HEK293 (cell line): ENCODE measurements at regions not wholly inside any gene's neighbourhood (a gene's known extent, or its start where the extent isn't known, plus 50 kb on each side); places are given as distances from the start of the nearest gene placed in this dataset.

ENCODE experiments used
- CTCF ChIP-seq: fragments of 450-650 bp; formaldehyde crosslinking; IDR thresholded peaks from 2 replicates; pipeline ENCODE4 v1.5.1; 2016; ENCODE audit warnings: missing biosample characterization, missing genetic modification characterization
- GFI1B ChIP-seq: fragments of 450-650 bp; formaldehyde crosslinking; IDR thresholded peaks from 2 replicates; pipeline ENCODE4 v1.5.1; 2016; ENCODE audit warnings: missing biosample characterization, missing genetic modification characterization
- TCF7L2 ChIP-seq: IDR thresholded peaks from 2 replicates; pipeline ENCODE4 v1.6.1; 2011; ENCODE audit warnings: low read depth, mild to moderate bottlenecking, inconsistent platforms, low read length, moderate library complexity, borderline replicate concordance
- ZBTB10 ChIP-seq: fragments of 450-650 bp; formaldehyde crosslinking; IDR thresholded peaks from 2 replicates; pipeline ENCODE4 v1.5.1; 2016; ENCODE audit warnings: missing biosample characterization, missing genetic modification characterization
- ZNF10 ChIP-seq: fragments of 450-650 bp; formaldehyde crosslinking; IDR thresholded peaks from 2 replicates; pipeline ENCODE4 v1.5.1; 2017; ENCODE audit warnings: missing biosample characterization, missing genetic modification characterization
- ZNF16 ChIP-seq: fragments of 450-650 bp; formaldehyde crosslinking; IDR thresholded peaks from 2 replicates; pipeline ENCODE4 v1.5.1; 2016; ENCODE audit warnings: low read depth, missing biosample characterization, missing genetic modification characterization
- ZNF2 ChIP-seq: fragments of 450-650 bp; formaldehyde crosslinking; IDR thresholded peaks from 2 replicates; pipeline ENCODE4 v1.5.1; 2016; ENCODE audit warnings: missing biosample characterization, missing genetic modification characterization
- ZNF324 ChIP-seq: fragments of 450-650 bp; formaldehyde crosslinking; IDR thresholded peaks from 2 replicates; pipeline ENCODE4 v1.5.1; 2016; ENCODE audit warnings: missing biosample characterization, missing genetic modification characterization
- ZNF670 ChIP-seq: fragments of 450-650 bp; formaldehyde crosslinking; IDR thresholded peaks from 2 replicates; pipeline ENCODE4 v1.5.1; 2016; ENCODE audit warnings: missing biosample characterization, missing genetic modification characterization, low read depth
- ZNF791 ChIP-seq: fragments of 450-650 bp; formaldehyde crosslinking; IDR thresholded peaks from 2 replicates; pipeline ENCODE4 v1.5.1; 2016; ENCODE audit warnings: missing biosample characterization, missing genetic modification characterization
- TF ChIP-seq, protein P1 (sequence below): fragments of 450-650 bp; formaldehyde crosslinking; IDR thresholded peaks from 2 replicates; pipeline ENCODE4 v1.5.1; 2016; ENCODE audit warnings: missing biosample characterization, missing genetic modification characterization
- TF ChIP-seq, protein P2 (sequence below): fragments of 450-650 bp; formaldehyde crosslinking; IDR thresholded peaks from 2 replicates; pipeline ENCODE4 v1.5.1; 2016; ENCODE audit warnings: missing biosample characterization, missing genetic modification characterization
- TF ChIP-seq, protein P3 (sequence below): fragments of 450-650 bp; formaldehyde crosslinking; IDR thresholded peaks from 2 replicates; pipeline ENCODE4 v1.5.1; 2016; ENCODE audit warnings: missing biosample characterization, missing genetic modification characterization

DNA sequence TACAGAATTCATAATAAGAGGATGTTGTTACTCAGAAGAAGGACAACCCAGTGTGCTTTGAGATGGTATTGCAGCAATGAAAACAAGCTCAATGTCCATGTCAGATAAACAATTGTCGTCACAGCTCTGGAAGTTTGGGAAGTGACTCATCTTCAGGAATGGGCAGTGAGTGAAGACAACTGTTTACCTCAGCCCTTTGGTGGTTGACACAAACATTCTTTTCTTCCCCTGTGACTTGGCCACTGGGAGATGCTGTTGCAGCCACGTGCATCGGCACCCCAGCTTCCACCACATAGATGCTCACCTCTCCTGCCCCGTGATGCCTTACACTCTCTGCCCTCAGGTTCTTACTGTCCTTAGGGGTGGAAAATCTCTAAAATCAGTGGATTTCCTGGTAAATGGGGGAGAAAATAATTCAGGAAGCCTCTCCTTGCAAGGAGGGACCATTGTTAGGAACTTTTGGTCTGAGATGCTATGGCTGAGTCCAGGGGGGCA is 114.1 kb upstream of the GALNT15 start:
- TF ChIP-seq, protein P1, sequence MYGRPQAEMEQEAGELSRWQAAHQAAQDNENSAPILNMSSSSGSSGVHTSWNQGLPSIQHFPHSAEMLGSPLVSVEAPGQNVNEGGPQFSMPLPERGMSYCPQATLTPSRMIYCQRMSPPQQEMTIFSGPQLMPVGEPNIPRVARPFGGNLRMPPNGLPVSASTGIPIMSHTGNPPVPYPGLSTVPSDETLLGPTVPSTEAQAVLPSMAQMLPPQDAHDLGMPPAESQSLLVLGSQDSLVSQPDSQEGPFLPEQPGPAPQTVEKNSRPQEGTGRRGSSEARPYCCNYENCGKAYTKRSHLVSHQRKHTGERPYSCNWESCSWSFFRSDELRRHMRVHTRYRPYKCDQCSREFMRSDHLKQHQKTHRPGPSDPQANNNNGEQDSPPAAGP (tag by site-specific recombination), result no peak
- TF ChIP-seq ZNF324 (0 out of 2 replicates have a peak, but pooled peaks have one; percentile 26), ZNF670 (tag by site-specific recombination) (no peak), CTCF (peak; percentile 66), ZBTB10 (tag by site-specific recombination) (no peak), ZNF791 (no peak), GFI1B (tag by site-specific recombination) (no peak), ZNF16 (tag by site-specific recombination) (no peak), TCF7L2 (no peak), ZNF2 (no peak), ZNF10 (tag by site-specific recombination) (peak; percentile 51; the same call in 1 of the 2 replicates)
- TF ChIP-seq, protein P2, sequence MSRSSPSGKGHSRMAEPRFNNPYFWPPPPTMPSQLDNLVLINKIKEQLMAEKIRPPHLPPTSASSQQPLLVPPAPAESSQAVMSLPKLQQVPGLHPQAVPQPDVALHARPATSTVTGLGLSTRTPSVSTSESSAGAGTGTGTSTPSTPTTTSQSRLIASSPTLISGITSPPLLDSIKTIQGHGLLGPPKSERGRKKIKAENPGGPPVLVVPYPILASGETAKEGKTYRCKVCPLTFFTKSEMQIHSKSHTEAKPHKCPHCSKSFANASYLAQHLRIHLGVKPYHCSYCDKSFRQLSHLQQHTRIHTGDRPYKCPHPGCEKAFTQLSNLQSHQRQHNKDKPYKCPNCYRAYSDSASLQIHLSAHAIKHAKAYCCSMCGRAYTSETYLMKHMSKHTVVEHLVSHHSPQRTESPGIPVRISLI (tag by site-specific recombination), result peak; percentile 14; the same call in 1 of the 2 replicates
- TF ChIP-seq, protein P3, sequence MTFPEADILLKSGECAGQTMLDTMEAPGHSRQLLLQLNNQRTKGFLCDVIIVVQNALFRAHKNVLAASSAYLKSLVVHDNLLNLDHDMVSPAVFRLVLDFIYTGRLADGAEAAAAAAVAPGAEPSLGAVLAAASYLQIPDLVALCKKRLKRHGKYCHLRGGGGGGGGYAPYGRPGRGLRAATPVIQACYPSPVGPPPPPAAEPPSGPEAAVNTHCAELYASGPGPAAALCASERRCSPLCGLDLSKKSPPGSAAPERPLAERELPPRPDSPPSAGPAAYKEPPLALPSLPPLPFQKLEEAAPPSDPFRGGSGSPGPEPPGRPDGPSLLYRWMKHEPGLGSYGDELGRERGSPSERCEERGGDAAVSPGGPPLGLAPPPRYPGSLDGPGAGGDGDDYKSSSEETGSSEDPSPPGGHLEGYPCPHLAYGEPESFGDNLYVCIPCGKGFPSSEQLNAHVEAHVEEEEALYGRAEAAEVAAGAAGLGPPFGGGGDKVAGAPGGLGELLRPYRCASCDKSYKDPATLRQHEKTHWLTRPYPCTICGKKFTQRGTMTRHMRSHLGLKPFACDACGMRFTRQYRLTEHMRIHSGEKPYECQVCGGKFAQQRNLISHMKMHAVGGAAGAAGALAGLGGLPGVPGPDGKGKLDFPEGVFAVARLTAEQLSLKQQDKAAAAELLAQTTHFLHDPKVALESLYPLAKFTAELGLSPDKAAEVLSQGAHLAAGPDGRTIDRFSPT (tag by site-specific recombination), result peak; percentile 46; the same call in 1 of the 2 replicates
